ENCODE measurements at regions not wholly inside any gene's neighbourhood (a gene's known extent, or its start where the extent isn't known, plus 50 kb on each side); places are given as distances from the start of the nearest gene placed in this dataset.

DNA sequence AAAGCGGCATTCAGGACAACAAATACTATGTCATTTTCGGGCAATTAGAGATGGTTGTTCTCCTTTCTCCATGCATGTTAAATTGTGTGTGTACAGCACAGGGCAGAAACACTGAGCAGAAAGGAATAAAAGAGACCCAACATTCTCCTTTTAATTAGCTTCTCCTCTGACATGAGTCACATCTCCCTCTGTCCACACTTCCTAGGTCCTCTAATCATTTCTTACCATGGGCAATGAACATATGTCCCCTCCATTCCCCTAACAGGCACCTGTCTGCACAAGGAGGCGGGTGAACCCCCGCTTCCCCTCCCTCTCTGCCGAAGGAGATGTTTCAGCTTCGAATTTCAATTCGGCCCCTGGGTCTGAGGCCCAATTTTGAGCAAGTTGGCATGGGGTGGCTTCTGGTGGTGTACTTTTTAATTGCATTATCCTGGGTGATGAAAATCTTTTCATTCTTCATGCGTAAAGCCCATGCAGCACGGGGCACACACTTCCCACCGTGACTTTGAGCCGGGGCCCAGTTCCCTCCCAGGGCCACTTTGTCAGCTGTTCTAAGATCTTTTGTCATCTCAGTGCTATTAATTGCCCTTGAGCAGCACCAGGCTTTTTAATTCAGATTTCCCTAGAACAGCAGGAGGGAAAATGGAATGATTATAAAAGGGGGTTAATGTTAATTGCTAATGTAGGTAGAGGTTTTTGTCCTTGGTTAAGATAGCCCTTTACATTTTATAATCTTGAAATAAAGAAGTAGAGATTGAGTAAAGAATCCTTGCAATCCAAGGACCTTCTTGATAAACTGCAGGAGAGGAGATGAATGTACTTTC, 219.5 kb upstream of the NRP1 start:
- Mint-ChIP-seq H3K36me3 (no peaks in the 10 kb centered on the region), H3K4me1 (peaks cover 5% of the 10 kb centered on the region), H3K4me3 (no peak overlapping the region), H3K9me3 (no peaks in the 10 kb centered on the region), H3K27ac (no peak overlapping the region), H3K27me3 (ENCODE audit: low read depth) (no peaks in the 10 kb centered on the region)
- no peak for DNase-seq (ENCODE audit: low spot score in 2 of 2, unreplicated experiment in 2 of 2)
- TF ChIP-seq, protein P1, sequence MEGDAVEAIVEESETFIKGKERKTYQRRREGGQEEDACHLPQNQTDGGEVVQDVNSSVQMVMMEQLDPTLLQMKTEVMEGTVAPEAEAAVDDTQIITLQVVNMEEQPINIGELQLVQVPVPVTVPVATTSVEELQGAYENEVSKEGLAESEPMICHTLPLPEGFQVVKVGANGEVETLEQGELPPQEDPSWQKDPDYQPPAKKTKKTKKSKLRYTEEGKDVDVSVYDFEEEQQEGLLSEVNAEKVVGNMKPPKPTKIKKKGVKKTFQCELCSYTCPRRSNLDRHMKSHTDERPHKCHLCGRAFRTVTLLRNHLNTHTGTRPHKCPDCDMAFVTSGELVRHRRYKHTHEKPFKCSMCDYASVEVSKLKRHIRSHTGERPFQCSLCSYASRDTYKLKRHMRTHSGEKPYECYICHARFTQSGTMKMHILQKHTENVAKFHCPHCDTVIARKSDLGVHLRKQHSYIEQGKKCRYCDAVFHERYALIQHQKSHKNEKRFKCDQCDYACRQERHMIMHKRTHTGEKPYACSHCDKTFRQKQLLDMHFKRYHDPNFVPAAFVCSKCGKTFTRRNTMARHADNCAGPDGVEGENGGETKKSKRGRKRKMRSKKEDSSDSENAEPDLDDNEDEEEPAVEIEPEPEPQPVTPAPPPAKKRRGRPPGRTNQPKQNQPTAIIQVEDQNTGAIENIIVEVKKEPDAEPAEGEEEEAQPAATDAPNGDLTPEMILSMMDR (IDR thresholded peaks at IDR 0.05; ENCODE audit: unreplicated experiment), result no peak

DNA sequence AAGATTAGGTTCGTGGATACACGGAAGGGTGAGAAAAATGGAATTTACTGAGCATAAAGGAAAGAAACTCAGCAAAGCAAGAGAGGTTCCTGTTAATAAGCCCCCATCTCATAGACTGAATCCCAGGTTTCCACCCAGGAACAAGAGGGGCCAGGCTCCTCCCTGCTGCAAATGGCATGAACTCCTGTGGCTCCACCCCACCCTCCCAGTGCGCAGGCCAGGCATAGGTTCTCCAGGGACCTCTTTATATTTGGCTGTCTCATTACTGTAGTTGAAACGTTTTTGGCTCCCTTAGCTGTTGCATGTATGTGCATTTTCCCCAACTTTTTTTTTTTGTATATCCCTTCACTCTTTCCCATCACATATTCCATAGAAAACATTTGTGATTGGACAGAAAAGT, 217.8 kb upstream of the NRP1 start:
- H3K27ac Mint-ChIP-seq, result no peak overlapping the region
- H3K36me3 Mint-ChIP-seq, result no peaks in the 10 kb centered on the region
- TF ChIP-seq, protein P1 (IDR thresholded peaks at IDR 0.05; ENCODE audit: unreplicated experiment), result no peak
- no peaks in the 10 kb centered on the region for H3K9me3 Mint-ChIP-seq
- H3K27me3 Mint-ChIP-seq (ENCODE audit: low read depth), result no peaks in the 10 kb centered on the region
- H3K4me1 Mint-ChIP-seq, result peaks cover 4% of the 10 kb centered on the region
- DNase-seq (ENCODE audit: low spot score in 2 of 2, unreplicated experiment in 2 of 2), result no peak
- H3K4me3 Mint-ChIP-seq, result no peak overlapping the region

DNA sequence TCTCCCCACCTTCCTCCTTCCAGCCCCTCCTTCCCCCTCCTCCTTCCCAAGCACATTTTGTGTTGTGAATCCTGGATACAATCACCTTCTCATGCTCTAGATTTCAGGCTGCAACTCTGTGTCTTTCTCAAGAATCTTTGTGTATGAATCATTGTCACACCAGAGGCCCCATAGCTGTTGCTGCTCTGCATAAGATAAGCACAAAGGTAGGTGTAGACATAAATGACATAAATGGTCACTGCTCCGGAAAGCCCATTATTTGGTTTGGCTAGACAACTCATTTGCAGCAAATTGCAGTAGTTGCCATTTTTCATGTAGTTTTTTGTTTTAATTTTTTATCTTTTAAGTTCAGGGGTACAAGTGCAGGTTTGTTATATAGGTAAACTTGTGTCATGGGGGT, 216.3 kb upstream of the NRP1 start:
- H3K4me1 Mint-ChIP-seq, result no peaks in the 10 kb centered on the region
- no peaks in the 10 kb centered on the region for H3K36me3 Mint-ChIP-seq
- no peaks in the 10 kb centered on the region for H3K9me3 Mint-ChIP-seq
- H3K27ac Mint-ChIP-seq, result no peak overlapping the region
- no peaks in the 10 kb centered on the region for H3K27me3 Mint-ChIP-seq (ENCODE audit: low read depth)
- no peak for DNase-seq (ENCODE audit: low spot score in 2 of 2, unreplicated experiment in 2 of 2)
- TF ChIP-seq, protein P1 (IDR thresholded peaks at IDR 0.05; ENCODE audit: unreplicated experiment), result no peak
- no peak overlapping the region for H3K4me3 Mint-ChIP-seq

DNA sequence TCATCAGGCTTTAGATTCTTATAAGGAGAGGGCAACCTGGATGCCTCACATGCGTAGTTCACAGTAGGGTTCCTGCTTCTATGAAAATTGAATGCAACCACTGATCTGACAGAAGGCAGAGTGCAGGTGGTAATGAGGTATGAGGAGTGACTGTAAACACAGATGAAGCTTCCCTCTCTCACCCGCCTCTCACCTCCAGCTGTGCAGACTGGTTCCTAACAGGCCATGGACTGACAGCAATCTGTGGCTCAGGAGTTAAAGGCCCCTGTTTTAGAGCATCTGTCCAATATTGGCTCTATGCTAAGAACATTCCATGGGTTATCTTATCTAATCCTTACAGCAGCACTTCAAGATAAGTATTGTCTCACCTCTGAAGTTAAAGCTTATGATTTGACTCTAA, 213.5 kb upstream of the NRP1 start:
- Mint-ChIP-seq H3K9me3 (peaks cover 12% of the 10 kb centered on the region), H3K4me1 (no peaks in the 10 kb centered on the region), H3K27ac (no peak overlapping the region), H3K4me3 (no peak overlapping the region), H3K27me3 (ENCODE audit: low read depth) (no peaks in the 10 kb centered on the region), H3K36me3 (peaks cover 8% of the 10 kb centered on the region)
- DNase-seq (ENCODE audit: low spot score in 2 of 2, unreplicated experiment in 2 of 2), result no peak
- TF ChIP-seq, protein P1 (IDR thresholded peaks at IDR 0.05; ENCODE audit: unreplicated experiment), result no peak

DNA sequence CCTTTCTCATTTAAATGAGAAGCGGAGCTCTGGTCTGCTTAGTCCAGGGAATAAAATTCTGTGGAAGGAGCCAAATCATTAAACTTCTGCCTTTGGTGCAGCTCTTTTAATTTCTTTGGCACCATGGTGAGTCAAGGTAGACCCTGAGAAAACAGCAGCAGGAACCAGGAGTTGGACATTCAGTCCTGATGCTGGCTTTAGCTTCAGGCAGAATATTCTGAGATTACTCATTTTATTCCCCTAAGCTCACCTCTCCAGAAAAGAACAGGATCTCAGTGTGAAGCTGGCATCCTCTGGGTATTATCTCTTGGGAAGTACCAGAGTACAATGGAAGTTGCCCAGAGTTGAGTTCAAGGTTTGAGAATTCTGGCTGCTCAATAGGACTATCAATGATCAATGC, 211.6 kb upstream of the NRP1 start:
- no peak overlapping the region for H3K27ac Mint-ChIP-seq
- peaks cover 17% of the 10 kb centered on the region for H3K9me3 Mint-ChIP-seq
- H3K36me3 Mint-ChIP-seq, result peaks cover 9% of the 10 kb centered on the region
- no peak for DNase-seq (ENCODE audit: low spot score in 2 of 2, unreplicated experiment in 2 of 2)
- no peaks in the 10 kb centered on the region for H3K4me1 Mint-ChIP-seq
- TF ChIP-seq, protein P1 (IDR thresholded peaks at IDR 0.05; ENCODE audit: unreplicated experiment), result no peak
- H3K4me3 Mint-ChIP-seq, result no peak overlapping the region
- H3K27me3 Mint-ChIP-seq (ENCODE audit: low read depth), result no peaks in the 10 kb centered on the region

Data from mesothelial cell of epicardium (in vitro differentiated cells).